OCI-LY3 (cell line): ENCODE measurements at regions not wholly inside any gene's neighbourhood (a gene's known extent, or its start where the extent isn't known, plus 50 kb on each side); places are given as distances from the start of the nearest gene placed in this dataset.

Source experiments
- EZH2phosphoT487 ChIP-seq: fragments of 200-600 bp; shearing (Covaris generic); IDR thresholded peaks from 2 replicates; pipeline ENCODE4 v1.6.1; 2018; ENCODE audit warnings: antibody characterized with exemption, mixed run types, low read depth
- TF ChIP-seq, protein P1 (sequence below): fragments of 200-600, 300-600 bp; sonication (generic); IDR thresholded peaks from 2 replicates; pipeline ENCODE4 v1.5.1; 2014; ENCODE audit warnings: antibody characterized with exemption, low read length, low read depth

DNA sequence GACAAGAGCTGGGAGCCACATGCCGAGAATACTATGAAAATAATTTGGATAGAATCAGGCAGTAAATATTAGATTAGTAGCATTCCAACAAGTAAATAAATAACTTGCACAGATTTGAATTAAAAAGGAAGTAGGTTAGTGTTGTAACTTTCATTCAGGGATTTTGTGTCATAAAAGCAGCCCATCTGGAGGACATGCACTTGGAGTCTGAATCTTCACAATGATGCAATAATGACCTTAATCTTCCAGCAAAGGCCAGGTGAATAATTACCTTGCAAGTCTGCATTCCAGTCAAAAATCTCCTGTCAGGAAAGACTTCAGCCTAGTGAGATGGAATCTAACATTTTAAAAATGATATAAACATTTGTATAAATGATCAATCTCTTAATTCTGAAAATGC, 518.1 kb downstream of the KCNJ2 start:
- TF ChIP-seq, protein P1, sequence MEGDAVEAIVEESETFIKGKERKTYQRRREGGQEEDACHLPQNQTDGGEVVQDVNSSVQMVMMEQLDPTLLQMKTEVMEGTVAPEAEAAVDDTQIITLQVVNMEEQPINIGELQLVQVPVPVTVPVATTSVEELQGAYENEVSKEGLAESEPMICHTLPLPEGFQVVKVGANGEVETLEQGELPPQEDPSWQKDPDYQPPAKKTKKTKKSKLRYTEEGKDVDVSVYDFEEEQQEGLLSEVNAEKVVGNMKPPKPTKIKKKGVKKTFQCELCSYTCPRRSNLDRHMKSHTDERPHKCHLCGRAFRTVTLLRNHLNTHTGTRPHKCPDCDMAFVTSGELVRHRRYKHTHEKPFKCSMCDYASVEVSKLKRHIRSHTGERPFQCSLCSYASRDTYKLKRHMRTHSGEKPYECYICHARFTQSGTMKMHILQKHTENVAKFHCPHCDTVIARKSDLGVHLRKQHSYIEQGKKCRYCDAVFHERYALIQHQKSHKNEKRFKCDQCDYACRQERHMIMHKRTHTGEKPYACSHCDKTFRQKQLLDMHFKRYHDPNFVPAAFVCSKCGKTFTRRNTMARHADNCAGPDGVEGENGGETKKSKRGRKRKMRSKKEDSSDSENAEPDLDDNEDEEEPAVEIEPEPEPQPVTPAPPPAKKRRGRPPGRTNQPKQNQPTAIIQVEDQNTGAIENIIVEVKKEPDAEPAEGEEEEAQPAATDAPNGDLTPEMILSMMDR, result no peak
- TF ChIP-seq EZH2phosphoT487, result no peak
